Liver (tissue), 8 donors: ENCODE measurements at regions not wholly inside any gene's neighbourhood (a gene's known extent, or its start where the extent isn't known, plus 50 kb on each side); places are given as distances from the start of the nearest gene placed in this dataset.

Experiments
- DNase-seq: peaks from one replicate; pipeline ENCODE4 v3.0.0-alpha.2; 2017; ENCODE audit warnings: low spot score
- H3K27ac ChIP-seq, 2 donors: one replicate each; pipeline ENCODE4 v1.7.0; 2013; ENCODE audit warnings: inconsistent platforms in 2 of 2, low read length in 2 of 2, control low read depth in 1 of 2, low read depth in 1 of 2, mild to moderate bottlenecking in 1 of 2
- H3K27me3 ChIP-seq, 4 donors: one replicate each; pipeline versions ENCODE4 v1.6.1 to v1.7.0; 2013; ENCODE audit warnings: low read length in 3 of 4, inconsistent platforms in 1 of 4, mild to moderate bottlenecking in 1 of 4, moderate library complexity in 1 of 4; ENCODE audit not compliant: control insufficient read depth in 4 of 4, insufficient read depth in 4 of 4
- H3K36me3 ChIP-seq, 4 donors: one replicate each; pipeline versions ENCODE4 v1.6.1 to v1.7.0; 2013; ENCODE audit warnings: low read length in 3 of 4, mild to moderate bottlenecking in 3 of 4, low read depth in 1 of 4, moderate library complexity in 1 of 4; ENCODE audit not compliant: control insufficient read depth in 4 of 4, insufficient read depth in 3 of 4
- H3K4me1 ChIP-seq, 4 donors: one replicate each; pipeline versions ENCODE4 v1.6.1 to v1.7.0; 2013; ENCODE audit warnings: low read length in 3 of 4, mild to moderate bottlenecking in 3 of 4, moderate library complexity in 1 of 4; ENCODE audit not compliant: control insufficient read depth in 4 of 4, insufficient read depth in 4 of 4
- H3K4me3 ChIP-seq, 3 donors: one replicate each; pipeline versions ENCODE4 v1.6.1 to v1.7.0; 2013; ENCODE audit warnings: low read length in 3 of 3, control low read depth in 1 of 3, low read depth in 1 of 3, mild to moderate bottlenecking in 1 of 3
- H3K9ac ChIP-seq, 2 donors: one replicate each; pipeline ENCODE4 v1.7.0; 2013; ENCODE audit warnings: low read length in 2 of 2, mild to moderate bottlenecking in 2 of 2, moderate library complexity in 2 of 2, control low read depth in 1 of 2, low read depth in 1 of 2
- H3K9me3 ChIP-seq, 4 donors: one replicate each; pipeline versions ENCODE4 v1.6.1 to v1.7.0; 2013; ENCODE audit warnings: low read length in 3 of 4; ENCODE audit not compliant: control insufficient read depth in 4 of 4
- FOXA1 ChIP-seq: IDR thresholded peaks from 2 replicates; pipeline ENCODE4 v1.6.1; 2016; ENCODE audit warnings: antibody characterized with exemption
- FOXA2 ChIP-seq: IDR thresholded peaks from 2 replicates; pipeline ENCODE4 v1.6.1; 2016; ENCODE audit warnings: antibody characterized with exemption
- GABPA ChIP-seq, 2 donors: IDR thresholded peaks in 1 of 2; conservative IDR thresholded peaks in 1 of 2; 2 replicates each; pipeline ENCODE4 v1.6.1; 2016; ENCODE audit warnings: antibody characterized with exemption in 2 of 2, mild to moderate bottlenecking in 1 of 2, moderate library complexity in 1 of 2
- HNF4A ChIP-seq, 2 donors: conservative IDR thresholded peaks; 2 replicates each; pipeline ENCODE4 v1.6.1; 2016; ENCODE audit warnings: antibody characterized with exemption in 2 of 2, mild to moderate bottlenecking in 2 of 2
- RAD21 ChIP-seq, 2 donors: IDR thresholded peaks; 2 replicates each; pipeline ENCODE4 v1.6.1; 2016; ENCODE audit warnings: antibody characterized with exemption in 2 of 2, mild to moderate bottlenecking in 2 of 2
- RXRA ChIP-seq, 2 donors: IDR thresholded peaks; 2 replicates each; pipeline ENCODE4 v1.6.1; 2017 to 2018; ENCODE audit warnings: antibody characterized with exemption in 2 of 2, mild to moderate bottlenecking in 1 of 2
- TAF1 ChIP-seq: conservative IDR thresholded peaks from 2 replicates; pipeline ENCODE4 v1.6.1; 2016; ENCODE audit warnings: antibody characterized with exemption, mild to moderate bottlenecking
- WGBS: extraction: QIAGEN DNeasy Blood & Tissue Kit; methylation state at CpG from one replicate; pipeline ENCODE4 v1.1.7; 2013; 5-methylcytosine and 5-hydroxymethylcytosine counted together
- TF ChIP-seq, protein P1 (sequence below): IDR thresholded peaks from 2 replicates; pipeline ENCODE4 v1.6.1; 2016; ENCODE audit warnings: antibody characterized with exemption
- TF ChIP-seq, protein P2 (sequence below): fragments of 150-350 bp; IDR thresholded peaks from 2 replicates; pipeline ENCODE4 v1.5.1; 2017; ENCODE audit warnings: improper control_type of control experiment, low read depth, low read length; ENCODE audit not compliant: missing input control
- TF ChIP-seq, protein P3 (sequence below): IDR thresholded peaks from 2 replicates; pipeline ENCODE4 v1.6.1; 2016; ENCODE audit warnings: antibody characterized with exemption
- TF ChIP-seq, protein P4 (sequence below): IDR thresholded peaks from 2 replicates; pipeline ENCODE4 v1.6.1; 2016; ENCODE audit warnings: antibody characterized with exemption
- TF ChIP-seq, protein P5 (sequence below): IDR thresholded peaks from 2 replicates; pipeline ENCODE4 v1.6.1; 2016; ENCODE audit warnings: antibody characterized with exemption, mild to moderate bottlenecking
- donor health status: healthy.
- donor health status: healthy.
- donor health status: healthy.
- donor health status: healthy.
- donor health status: healthy.

DNA sequence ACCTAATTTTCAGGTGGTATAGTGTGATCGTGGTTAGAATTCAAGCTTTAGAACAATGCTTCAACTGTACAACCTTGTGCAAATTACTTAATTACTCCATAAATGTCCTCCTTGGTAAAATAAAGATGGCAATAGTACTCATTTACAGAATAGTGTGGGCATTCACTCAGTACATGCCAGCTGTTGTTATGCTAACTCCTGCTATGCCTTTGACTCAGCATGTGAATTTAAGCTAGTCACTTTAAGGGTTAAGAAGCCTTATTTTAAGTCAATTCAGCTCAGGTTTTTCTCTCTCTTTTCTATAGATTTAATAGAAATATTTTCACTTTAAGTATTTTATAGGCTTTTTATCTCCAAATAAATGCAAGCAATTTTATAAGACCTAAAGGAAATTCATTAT, 335.6 kb upstream of the ITGA1 start (continued):
- TF ChIP-seq, protein P1, sequence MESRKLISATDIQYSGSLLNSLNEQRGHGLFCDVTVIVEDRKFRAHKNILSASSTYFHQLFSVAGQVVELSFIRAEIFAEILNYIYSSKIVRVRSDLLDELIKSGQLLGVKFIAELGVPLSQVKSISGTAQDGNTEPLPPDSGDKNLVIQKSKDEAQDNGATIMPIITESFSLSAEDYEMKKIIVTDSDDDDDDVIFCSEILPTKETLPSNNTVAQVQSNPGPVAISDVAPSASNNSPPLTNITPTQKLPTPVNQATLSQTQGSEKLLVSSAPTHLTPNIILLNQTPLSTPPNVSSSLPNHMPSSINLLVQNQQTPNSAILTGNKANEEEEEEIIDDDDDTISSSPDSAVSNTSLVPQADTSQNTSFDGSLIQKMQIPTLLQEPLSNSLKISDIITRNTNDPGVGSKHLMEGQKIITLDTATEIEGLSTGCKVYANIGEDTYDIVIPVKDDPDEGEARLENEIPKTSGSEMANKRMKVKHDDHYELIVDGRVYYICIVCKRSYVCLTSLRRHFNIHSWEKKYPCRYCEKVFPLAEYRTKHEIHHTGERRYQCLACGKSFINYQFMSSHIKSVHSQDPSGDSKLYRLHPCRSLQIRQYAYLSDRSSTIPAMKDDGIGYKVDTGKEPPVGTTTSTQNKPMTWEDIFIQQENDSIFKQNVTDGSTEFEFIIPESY, result no peak
- no peak for TF ChIP-seq TAF1
- no peak for TF ChIP-seq FOXA2
- TF ChIP-seq, protein P2, sequence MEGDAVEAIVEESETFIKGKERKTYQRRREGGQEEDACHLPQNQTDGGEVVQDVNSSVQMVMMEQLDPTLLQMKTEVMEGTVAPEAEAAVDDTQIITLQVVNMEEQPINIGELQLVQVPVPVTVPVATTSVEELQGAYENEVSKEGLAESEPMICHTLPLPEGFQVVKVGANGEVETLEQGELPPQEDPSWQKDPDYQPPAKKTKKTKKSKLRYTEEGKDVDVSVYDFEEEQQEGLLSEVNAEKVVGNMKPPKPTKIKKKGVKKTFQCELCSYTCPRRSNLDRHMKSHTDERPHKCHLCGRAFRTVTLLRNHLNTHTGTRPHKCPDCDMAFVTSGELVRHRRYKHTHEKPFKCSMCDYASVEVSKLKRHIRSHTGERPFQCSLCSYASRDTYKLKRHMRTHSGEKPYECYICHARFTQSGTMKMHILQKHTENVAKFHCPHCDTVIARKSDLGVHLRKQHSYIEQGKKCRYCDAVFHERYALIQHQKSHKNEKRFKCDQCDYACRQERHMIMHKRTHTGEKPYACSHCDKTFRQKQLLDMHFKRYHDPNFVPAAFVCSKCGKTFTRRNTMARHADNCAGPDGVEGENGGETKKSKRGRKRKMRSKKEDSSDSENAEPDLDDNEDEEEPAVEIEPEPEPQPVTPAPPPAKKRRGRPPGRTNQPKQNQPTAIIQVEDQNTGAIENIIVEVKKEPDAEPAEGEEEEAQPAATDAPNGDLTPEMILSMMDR, result no peak
- TF ChIP-seq HNF4A (conservative IDR thresholded peaks at IDR 0.05), result no peak

DNA sequence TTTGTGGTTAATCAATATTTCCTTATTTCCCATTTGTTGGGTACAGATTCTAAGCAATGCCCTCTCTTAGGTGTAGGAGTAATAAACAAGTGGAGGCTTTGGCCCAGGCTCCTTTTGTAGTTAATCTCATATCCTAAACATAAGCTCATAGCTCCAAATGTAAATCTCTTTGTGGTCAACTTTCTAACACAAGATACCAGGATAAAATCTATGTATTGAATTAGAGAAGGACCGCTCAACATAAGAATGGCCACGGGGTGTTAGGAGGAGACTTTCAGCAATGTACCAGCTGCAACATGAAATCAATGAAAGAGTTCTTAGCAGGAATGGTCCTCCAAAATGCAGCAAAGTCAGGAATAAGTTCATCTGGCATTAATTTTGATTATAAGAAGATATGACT, 334.5 kb upstream of the ITGA1 start:
- WGBS, result 85% methylated on average over 2 of the region's 2 CpGs
- no peak overlapping the region for H3K9ac ChIP-seq
- TF ChIP-seq, protein P3, sequence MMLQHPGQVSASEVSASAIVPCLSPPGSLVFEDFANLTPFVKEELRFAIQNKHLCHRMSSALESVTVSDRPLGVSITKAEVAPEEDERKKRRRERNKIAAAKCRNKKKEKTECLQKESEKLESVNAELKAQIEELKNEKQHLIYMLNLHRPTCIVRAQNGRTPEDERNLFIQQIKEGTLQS, result no peak
- TF ChIP-seq, protein P4, sequence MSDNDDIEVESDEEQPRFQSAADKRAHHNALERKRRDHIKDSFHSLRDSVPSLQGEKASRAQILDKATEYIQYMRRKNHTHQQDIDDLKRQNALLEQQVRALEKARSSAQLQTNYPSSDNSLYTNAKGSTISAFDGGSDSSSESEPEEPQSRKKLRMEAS, result no peak
- TF ChIP-seq FOXA1 (no peak), TAF1 (no peak), RXRA (IDR thresholded peaks at IDR 0.05) (no peak)
- TF ChIP-seq, protein P2, result no peak
- TF ChIP-seq, protein P1, result no peak
- H3K27ac ChIP-seq, result no peak overlapping the region
- no peak for DNase-seq
- no peaks in the 10 kb centered on the region for H3K4me1 ChIP-seq
- no peaks in the 10 kb centered on the region for H3K36me3 ChIP-seq
- H3K9me3 ChIP-seq, result no peaks in the 10 kb centered on the region
- H3K4me3 ChIP-seq, result no peak overlapping the region
- no peaks in the 10 kb centered on the region for H3K27me3 ChIP-seq

DNA sequence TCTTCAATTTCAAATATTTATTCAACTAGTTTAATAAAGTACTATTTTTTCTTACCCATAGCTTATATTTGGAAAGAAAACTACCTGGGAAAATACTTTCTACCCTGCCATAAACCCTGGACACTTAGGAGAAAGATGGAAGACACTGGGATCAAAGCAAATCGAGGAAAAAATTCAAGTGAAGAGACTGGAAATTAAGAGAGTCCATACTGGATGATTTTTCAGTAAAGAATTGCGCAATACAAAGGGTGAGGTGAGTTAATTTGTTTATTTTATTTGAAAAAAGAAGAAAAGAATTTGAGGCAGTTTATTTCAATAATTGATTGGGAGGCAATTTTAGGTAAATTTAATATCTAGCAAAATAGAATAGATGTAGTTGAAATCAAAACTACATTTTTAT, 331.8 kb upstream of the ITGA1 start:
- Histone ChIP-seq H3K4me1 (no peaks in the 10 kb centered on the region), H3K36me3 (no peaks in the 10 kb centered on the region), H3K27ac (no peak overlapping the region), H3K27me3 (no peaks in the 10 kb centered on the region), H3K9ac (no peak overlapping the region), H3K9me3 (no peaks in the 10 kb centered on the region), H3K4me3 (no peak overlapping the region)
- WGBS, result 76% methylated on average over 2 of the region's 2 CpGs
- DNase-seq, result no peak
- TF ChIP-seq HNF4A (conservative IDR thresholded peaks at IDR 0.05) (no peak), RAD21 (IDR thresholded peaks at IDR 0.05) (no peak), FOXA2 (no peak), GABPA (IDR thresholded peaks at IDR 0.05 in 1 of 2, conservative IDR thresholded peaks at IDR 0.05 in 1 of 2) (no peak), RXRA (IDR thresholded peaks at IDR 0.05) (no peak)
- TF ChIP-seq, protein P1, result no peak
- TF ChIP-seq, protein P4, result no peak
- TF ChIP-seq, protein P5, sequence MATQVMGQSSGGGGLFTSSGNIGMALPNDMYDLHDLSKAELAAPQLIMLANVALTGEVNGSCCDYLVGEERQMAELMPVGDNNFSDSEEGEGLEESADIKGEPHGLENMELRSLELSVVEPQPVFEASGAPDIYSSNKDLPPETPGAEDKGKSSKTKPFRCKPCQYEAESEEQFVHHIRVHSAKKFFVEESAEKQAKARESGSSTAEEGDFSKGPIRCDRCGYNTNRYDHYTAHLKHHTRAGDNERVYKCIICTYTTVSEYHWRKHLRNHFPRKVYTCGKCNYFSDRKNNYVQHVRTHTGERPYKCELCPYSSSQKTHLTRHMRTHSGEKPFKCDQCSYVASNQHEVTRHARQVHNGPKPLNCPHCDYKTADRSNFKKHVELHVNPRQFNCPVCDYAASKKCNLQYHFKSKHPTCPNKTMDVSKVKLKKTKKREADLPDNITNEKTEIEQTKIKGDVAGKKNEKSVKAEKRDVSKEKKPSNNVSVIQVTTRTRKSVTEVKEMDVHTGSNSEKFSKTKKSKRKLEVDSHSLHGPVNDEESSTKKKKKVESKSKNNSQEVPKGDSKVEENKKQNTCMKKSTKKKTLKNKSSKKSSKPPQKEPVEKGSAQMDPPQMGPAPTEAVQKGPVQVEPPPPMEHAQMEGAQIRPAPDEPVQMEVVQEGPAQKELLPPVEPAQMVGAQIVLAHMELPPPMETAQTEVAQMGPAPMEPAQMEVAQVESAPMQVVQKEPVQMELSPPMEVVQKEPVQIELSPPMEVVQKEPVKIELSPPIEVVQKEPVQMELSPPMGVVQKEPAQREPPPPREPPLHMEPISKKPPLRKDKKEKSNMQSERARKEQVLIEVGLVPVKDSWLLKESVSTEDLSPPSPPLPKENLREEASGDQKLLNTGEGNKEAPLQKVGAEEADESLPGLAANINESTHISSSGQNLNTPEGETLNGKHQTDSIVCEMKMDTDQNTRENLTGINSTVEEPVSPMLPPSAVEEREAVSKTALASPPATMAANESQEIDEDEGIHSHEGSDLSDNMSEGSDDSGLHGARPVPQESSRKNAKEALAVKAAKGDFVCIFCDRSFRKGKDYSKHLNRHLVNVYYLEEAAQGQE, result no peak
